Upper lobe of left lung (tissue), 6 donors: ENCODE measurements at regions not wholly inside any gene's neighbourhood (a gene's known extent, or its start where the extent isn't known, plus 50 kb on each side); places are given as distances from the start of the nearest gene placed in this dataset.

Experiments
- ATAC-seq, 2 donors: fragments of 200-7000 bp; cut with Tn5 transposase; one replicate each; pipeline ENCODE4 v1.9.1; 2022; ENCODE audit warnings: mild to moderate bottlenecking in 2 of 2, moderate library complexity in 2 of 2; ENCODE audit not compliant: low FRiP score in 2 of 2
- DNase-seq, 2 donors: peaks; one replicate each; pipeline ENCODE4 v3.0.0-alpha.2; 2019 to 2020
- H3K27ac ChIP-seq, 4 donors: fragments of 200-600 bp; sonication (generic); one replicate each; pipeline ENCODE4 v1.5.1; 2016 to 2019
- H3K27me3 ChIP-seq, 4 donors: fragments of 200-600 bp; sonication (generic); one replicate each; pipeline ENCODE4 v1.5.1; 2017 to 2019
- H3K36me3 ChIP-seq, 4 donors: fragments of 200-600 bp; sonication (generic); one replicate each; pipeline ENCODE4 v1.5.1; 2016 to 2019
- H3K4me1 ChIP-seq, 4 donors: fragments of 200-600 bp; sonication (generic); one replicate each; pipeline ENCODE4 v1.5.1; 2018 to 2019
- H3K4me3 ChIP-seq, 4 donors: fragments of 200-600 bp; sonication (generic); one replicate each; pipeline ENCODE4 v1.5.1; 2017 to 2019; ENCODE audit warnings: mild to moderate bottlenecking in 2 of 4, moderate library complexity in 1 of 4
- H3K9me3 ChIP-seq, 4 donors: fragments of 200-600 bp; sonication (generic); one replicate each; pipeline ENCODE4 v1.5.1; 2018 to 2019
- EP300 ChIP-seq, 4 donors: sonication (generic); formaldehyde crosslinking; IDR thresholded peaks; one replicate each; pipeline ENCODE4 v1.5.1; 2017; ENCODE audit warnings: antibody characterized with exemption in 4 of 4, control low read depth in 2 of 4
- POLR2A ChIP-seq, 4 donors: fragments of 450-650 bp; IDR thresholded peaks; one replicate each; pipeline ENCODE4 v1.5.1; 2016 to 2017; ENCODE audit warnings: antibody characterized with exemption in 4 of 4, mild to moderate bottlenecking in 2 of 4
- POLR2AphosphoS5 ChIP-seq, 2 donors: sonication (generic); formaldehyde crosslinking; IDR thresholded peaks; one replicate each; pipeline ENCODE4 v1.5.1; 2017; ENCODE audit warnings: antibody characterized with exemption in 2 of 2
- WGBS, 2 donors: methylation state at CpG; one replicate each; pipeline ENCODE4 v1.1.5; 2017 to 2018; 5-methylcytosine and 5-hydroxymethylcytosine counted together
- TF ChIP-seq, protein P1 (sequence below), 6 experiments: fragments of 450-650 bp in 4 of 6; fragments of 200-600 bp in 2 of 6; sonication (generic) in 2 of 6; IDR thresholded peaks; one replicate each; pipeline ENCODE4 v1.5.1; 2016 to 2019; ENCODE audit warnings: antibody characterized with exemption in 6 of 6
- donor health status: DM: no; HTN: no; CAD: no; lungs with moderate emphysema.
- donor health status: DM: no; HTN: yes; CAD: no; lungs with severe emphysema.

DNA sequence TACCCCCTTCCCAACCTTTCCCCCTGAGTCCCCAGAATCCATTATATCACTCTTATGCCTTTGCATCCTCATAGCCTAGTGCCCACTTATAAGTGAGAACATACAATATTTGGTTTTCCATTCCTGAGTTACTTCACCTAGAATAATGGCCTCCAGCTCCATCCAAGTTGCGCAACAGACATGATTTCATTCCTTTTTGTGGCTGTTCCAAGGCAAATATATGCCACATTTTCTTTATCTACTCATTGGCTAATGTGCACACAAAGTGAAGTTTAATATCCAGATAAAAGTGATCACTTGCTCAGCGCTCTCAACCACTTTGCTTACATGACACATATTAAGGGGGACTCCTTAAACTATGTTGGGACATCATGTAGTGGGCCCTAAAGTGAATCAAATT, 72.4 kb upstream of the TIAM1 start:
- TF ChIP-seq, protein P1, sequence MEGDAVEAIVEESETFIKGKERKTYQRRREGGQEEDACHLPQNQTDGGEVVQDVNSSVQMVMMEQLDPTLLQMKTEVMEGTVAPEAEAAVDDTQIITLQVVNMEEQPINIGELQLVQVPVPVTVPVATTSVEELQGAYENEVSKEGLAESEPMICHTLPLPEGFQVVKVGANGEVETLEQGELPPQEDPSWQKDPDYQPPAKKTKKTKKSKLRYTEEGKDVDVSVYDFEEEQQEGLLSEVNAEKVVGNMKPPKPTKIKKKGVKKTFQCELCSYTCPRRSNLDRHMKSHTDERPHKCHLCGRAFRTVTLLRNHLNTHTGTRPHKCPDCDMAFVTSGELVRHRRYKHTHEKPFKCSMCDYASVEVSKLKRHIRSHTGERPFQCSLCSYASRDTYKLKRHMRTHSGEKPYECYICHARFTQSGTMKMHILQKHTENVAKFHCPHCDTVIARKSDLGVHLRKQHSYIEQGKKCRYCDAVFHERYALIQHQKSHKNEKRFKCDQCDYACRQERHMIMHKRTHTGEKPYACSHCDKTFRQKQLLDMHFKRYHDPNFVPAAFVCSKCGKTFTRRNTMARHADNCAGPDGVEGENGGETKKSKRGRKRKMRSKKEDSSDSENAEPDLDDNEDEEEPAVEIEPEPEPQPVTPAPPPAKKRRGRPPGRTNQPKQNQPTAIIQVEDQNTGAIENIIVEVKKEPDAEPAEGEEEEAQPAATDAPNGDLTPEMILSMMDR (IDR thresholded peaks at IDR 0.05): no peak
- no peak for TF ChIP-seq POLR2AphosphoS5 (IDR thresholded peaks at IDR 0.05)
- TF ChIP-seq POLR2A (IDR thresholded peaks at IDR 0.05): no peak
- TF ChIP-seq EP300 (IDR thresholded peaks at IDR 0.05): no peak
- Histone ChIP-seq H3K9me3 (no peaks in the 10 kb centered on the region), H3K4me3 (no peak overlapping the region), H3K27me3 (no peaks in the 10 kb centered on the region), H3K27ac (no peak overlapping the region), H3K36me3 (no peaks in the 10 kb centered on the region), H3K4me1 (no peaks in the 10 kb centered on the region)
- 60 to 61% methylated on average over 2 of the region's 2 CpGs for WGBS, 2 donors
- ATAC-seq (no peak), DNase-seq (no peak)

DNA sequence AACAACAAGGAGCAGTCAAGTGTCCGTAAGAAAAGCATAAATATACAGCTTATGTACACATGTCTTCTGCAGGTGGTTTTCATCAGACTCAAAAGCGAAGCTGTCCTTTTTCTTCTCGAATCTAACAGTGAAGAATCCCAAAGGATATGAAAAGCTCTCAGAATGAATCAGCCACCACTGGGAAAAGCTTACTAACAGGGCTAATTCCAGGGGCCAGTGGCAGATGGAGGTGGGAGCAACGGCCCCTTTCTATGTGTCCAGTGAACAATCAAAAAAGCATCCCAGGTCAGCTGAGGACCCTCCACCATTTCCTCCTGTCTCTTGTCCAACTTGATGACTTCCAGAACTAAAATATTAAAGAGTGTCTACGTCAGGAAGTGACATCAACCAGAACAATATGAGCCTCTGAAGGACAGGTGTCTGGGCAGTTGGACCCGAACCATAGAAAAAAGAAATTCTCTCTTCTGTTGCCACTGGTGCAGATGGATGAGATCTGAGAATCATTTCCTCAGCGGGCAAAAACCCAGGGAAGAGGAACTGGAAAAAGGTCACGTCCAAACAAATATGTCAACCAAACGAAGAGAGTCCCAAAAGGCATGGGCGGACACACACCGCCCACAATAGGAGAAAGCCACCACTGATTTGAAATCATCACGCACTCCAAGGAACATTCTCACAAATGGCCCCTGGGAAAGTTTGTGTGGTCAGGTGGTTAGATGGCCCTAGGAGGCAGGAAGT, 70.4 kb upstream of the TIAM1 start:
- TF ChIP-seq POLR2AphosphoS5 (IDR thresholded peaks at IDR 0.05) (no peak), EP300 (IDR thresholded peaks at IDR 0.05) (no peak), POLR2A (IDR thresholded peaks at IDR 0.05) (no peak)
- TF ChIP-seq, protein P1 (IDR thresholded peaks at IDR 0.05): no peak
- no peaks in the 10 kb centered on the region for H3K27me3 ChIP-seq
- no peaks in the 10 kb centered on the region for H3K9me3 ChIP-seq
- 89 to 90% methylated on average over 12 of the region's 12 CpGs for WGBS, 2 donors
- no peaks in the 10 kb centered on the region for H3K36me3 ChIP-seq
- peaks cover 0 to 3% (median 0%) of the 10 kb centered on the region in 4 donors for H3K4me1 ChIP-seq
- no peak overlapping the region for H3K27ac ChIP-seq
- H3K4me3 ChIP-seq: no peak overlapping the region
- no peak for DNase-seq
- ATAC-seq: no peak

DNA sequence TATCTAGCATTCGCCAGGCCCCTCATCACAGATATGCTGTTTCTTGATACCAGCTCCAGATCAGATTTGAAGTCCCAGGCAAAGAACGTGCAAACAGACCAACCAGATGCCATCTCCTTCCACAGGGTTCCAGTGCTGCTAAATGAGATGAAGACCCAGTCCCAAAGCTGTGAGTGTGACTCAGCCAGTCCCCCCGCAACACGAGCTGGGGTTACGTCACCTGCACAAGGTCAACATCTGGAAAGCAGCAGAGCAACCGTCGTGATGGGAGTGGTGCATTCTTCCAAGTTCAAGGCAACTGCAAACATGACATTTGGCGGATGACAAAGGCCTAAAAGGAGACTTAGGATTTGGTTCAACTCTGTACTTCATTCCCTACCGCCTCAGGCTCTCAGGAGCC, 69.6 kb upstream of the TIAM1 start:
- ATAC-seq: no peak
- no peaks in the 10 kb centered on the region for H3K9me3 ChIP-seq
- H3K4me1 ChIP-seq: peaks cover 0 to 4% (median 0%) of the 10 kb centered on the region in 4 donors
- no peak overlapping the region for H3K27ac ChIP-seq
- no peak overlapping the region for H3K4me3 ChIP-seq
- no peaks in the 10 kb centered on the region for H3K27me3 ChIP-seq
- DNase-seq: no peak
- WGBS, 2 donors: 85 to 93% methylated on average over 9 of the region's 9 CpGs
- TF ChIP-seq, protein P1 (IDR thresholded peaks at IDR 0.05): no peak
- TF ChIP-seq POLR2AphosphoS5 (IDR thresholded peaks at IDR 0.05): no peak
- no peak for TF ChIP-seq EP300 (IDR thresholded peaks at IDR 0.05)
- TF ChIP-seq POLR2A (IDR thresholded peaks at IDR 0.05): no peak
- H3K36me3 ChIP-seq: no peaks in the 10 kb centered on the region

DNA sequence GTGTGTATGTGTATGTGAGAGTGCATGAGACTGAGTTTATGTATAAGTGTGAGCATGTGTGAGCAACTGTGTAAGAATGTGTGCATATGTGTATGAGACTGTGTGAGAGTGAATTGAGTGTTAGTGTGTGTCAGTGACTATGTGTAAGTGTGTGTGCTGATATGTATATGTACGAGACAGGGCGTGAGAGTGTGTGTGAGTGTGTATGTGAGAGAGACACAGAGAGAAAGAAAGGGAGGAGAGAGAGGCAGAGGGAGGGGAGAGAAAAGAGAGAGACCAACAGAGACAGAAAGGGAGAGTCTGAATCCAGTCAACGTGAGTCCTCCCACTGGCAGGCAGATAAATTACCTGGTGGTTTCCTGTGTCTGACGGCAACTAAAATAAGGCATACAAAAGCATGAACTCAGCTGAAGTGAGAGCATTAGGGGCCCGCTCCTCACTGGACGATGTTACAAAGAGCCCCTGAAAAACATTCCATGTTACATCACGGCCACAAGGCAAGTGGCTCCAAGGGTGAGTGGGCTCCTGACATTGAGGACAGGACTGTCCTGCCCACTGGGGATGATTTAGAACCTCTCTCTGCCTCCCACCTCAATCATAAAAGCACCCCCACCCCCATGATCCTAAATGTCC, 66.6 kb upstream of the TIAM1 start:
- H3K4me3 ChIP-seq: no peak overlapping the region
- 44 to 60% methylated on average over 7 of the region's 7 CpGs for WGBS, 2 donors
- H3K27ac ChIP-seq: no peak overlapping the region
- TF ChIP-seq EP300 (IDR thresholded peaks at IDR 0.05) (no peak), POLR2AphosphoS5 (IDR thresholded peaks at IDR 0.05) (no peak), POLR2A (IDR thresholded peaks at IDR 0.05) (no peak)
- TF ChIP-seq, protein P1 (IDR thresholded peaks at IDR 0.05): no peak
- peaks cover 0 to 4% (median 0%) of the 10 kb centered on the region in 4 donors for H3K4me1 ChIP-seq
- DNase-seq: no peak
- ATAC-seq: no peak
- H3K36me3 ChIP-seq: no peaks in the 10 kb centered on the region
- H3K9me3 ChIP-seq: no peaks in the 10 kb centered on the region
- no peaks in the 10 kb centered on the region for H3K27me3 ChIP-seq
